Renal pelvis (tissue), 1 donor: ENCODE measurements at regions not wholly inside any gene's neighbourhood (a gene's known extent, or its start where the extent isn't known, plus 50 kb on each side); places are given as distances from the start of the nearest gene placed in this dataset.
"Not testable (repeated sequence)": the region's sequence is repeated elsewhere in the genome, so short reads cannot be mapped to it uniquely, and the experiment has no call there.

Source experiments
- DNase-seq: peaks from one replicate; pipeline ENCODE4 v3.0.0-alpha.2; 2013

GRCh38 chr2:21332993-21333625 is 209.3 kb downstream of the TDRD15 start:
- peak; percentile 44 for DNase-seq

GRCh38 chr2:21333684-21334083 is 209.9 kb downstream of the TDRD15 start:
- no peak for DNase-seq

GRCh38 chr2:21346984-21347383 is 223.2 kb downstream of the TDRD15 start:
- no peak for DNase-seq

GRCh38 chr2:21353879-21354679 is 230.3 kb downstream of the TDRD15 start:
- DNase-seq: no peak

- DNase-seq: peak; percentile 40
Observed at GRCh38 chr2:21356086-21356856, 232.5 kb downstream of the TDRD15 start.

GRCh38 chr2:21356857-21357255 is 233.1 kb downstream of the TDRD15 start:
- DNase-seq: no peak

- DNase-seq: no peak
Observed at GRCh38 chr2:21358976-21359375, 235.2 kb downstream of the TDRD15 start.

GRCh38 chr2:21361384-21361783 is 237.6 kb downstream of the TDRD15 start:
- no peak for DNase-seq

GRCh38 chr2:21361957-21362486 is 238.3 kb downstream of the TDRD15 start:
- no peak for DNase-seq

- DNase-seq: no peak
Observed at GRCh38 chr2:21363364-21363763, 239.6 kb downstream of the TDRD15 start.

- no peak for DNase-seq
Observed at GRCh38 chr2:21367421-21367820, 243.7 kb downstream of the TDRD15 start.

GRCh38 chr2:21369787-21370186 is 246.0 kb downstream of the TDRD15 start:
- DNase-seq: no peak

GRCh38 chr2:21371499-21372003 is 247.8 kb downstream of the TDRD15 start:
- no peak for DNase-seq

- DNase-seq: no peak
Observed at GRCh38 chr2:21372654-21373053, 248.9 kb downstream of the TDRD15 start.

- DNase-seq: no peak
Observed at GRCh38 chr2:21376864-21377263, 253.1 kb downstream of the TDRD15 start.

GRCh38 chr2:21379140-21379539 is 255.4 kb downstream of the TDRD15 start:
- DNase-seq: no peak

GRCh38 chr2:21379668-21380067 is 255.9 kb downstream of the TDRD15 start:
- not testable (repeated sequence) for DNase-seq

GRCh38 chr2:21381421-21381820 is 257.7 kb downstream of the TDRD15 start:
- no peak for DNase-seq

GRCh38 chr2:21382701-21383520 is 259.1 kb downstream of the TDRD15 start:
- DNase-seq: no peak

- DNase-seq: no peak
Observed at GRCh38 chr2:21386666-21387065, 262.9 kb downstream of the TDRD15 start.

- DNase-seq: peak; percentile 75
Observed at GRCh38 chr2:21392649-21393048, 268.9 kb downstream of the TDRD15 start.
